ENCODE measurements at regions not wholly inside any gene's neighbourhood (a gene's known extent, or its start where the extent isn't known, plus 50 kb on each side); places are given as distances from the start of the nearest gene placed in this dataset.

DNA sequence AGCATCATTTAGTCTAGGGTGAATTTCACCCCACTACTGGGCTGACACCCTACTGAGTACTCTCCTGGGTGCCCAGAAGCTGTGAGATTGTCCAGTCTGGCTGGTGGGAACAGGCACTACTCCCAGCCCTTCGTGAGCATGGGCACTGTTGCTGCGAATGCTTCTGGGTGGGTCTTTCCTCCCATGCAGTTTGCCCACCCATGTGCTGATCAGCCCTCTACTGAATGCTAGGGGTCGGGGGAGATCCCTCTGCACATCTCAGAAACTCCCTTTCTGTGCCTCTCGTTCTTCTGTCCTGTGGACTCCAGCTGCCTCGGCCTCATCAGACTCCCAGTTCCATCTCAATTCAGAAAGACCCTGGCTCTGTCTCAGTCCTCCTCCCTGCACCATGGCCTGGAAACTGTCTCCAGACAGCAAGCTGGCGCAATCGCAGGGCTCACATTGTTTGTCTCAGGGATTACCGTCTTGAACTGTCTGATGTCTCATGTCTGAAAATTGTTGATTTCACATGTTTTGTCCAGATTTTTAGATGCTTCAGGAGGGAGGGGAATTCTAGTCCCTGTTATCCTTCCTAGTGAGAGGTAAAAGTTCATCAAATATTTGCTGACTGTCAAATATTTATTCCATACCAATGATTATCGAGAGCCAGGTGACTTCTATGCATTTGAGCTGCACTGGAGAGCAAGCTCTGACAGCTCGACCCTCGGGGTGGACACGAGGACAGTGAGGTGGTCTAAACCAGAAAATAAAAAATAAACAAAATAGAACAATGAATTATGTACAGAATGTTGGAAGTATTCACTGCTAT, 316.6 kb upstream of the RTL1 start:
- no peak overlapping the region for H3K27ac ChIP-seq (ENCODE audit: low read depth, low read length)
- 81 to 84% (median 83%) methylated on average over 12 of the region's 12 CpGs for WGBS, 3 donors

DNA sequence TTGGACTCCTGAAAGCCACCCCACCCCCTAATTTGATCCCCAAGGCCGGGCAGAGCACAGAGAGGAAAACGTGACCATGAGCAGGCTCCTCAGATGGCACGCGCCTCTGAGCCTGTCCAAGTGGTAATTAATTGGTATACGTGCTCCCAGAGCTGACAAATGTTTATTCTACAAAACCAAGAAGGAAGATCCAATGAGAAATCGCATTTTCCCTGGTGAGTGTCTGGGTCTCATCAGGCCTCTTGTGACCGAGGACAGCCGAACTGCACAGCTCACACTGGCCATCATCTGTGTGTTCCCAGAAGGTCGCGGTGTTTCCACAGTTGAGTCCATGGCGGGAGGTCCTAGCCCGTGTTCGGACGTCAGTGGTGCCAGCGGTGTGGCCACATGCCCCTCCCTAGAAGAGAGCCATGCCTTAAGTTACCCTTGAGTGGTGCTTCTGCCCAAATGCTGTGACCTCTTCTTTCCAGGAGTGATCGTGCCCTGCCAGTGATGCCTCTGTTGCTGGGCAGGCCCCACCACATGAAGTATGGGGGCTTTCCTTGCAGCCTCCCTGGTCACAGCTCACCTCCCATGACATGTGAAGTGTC, 317.5 kb upstream of the RTL1 start:
- WGBS, 3 donors, result 82 to 91% (median 91%) methylated on average over 16 of the region's 16 CpGs

DNA sequence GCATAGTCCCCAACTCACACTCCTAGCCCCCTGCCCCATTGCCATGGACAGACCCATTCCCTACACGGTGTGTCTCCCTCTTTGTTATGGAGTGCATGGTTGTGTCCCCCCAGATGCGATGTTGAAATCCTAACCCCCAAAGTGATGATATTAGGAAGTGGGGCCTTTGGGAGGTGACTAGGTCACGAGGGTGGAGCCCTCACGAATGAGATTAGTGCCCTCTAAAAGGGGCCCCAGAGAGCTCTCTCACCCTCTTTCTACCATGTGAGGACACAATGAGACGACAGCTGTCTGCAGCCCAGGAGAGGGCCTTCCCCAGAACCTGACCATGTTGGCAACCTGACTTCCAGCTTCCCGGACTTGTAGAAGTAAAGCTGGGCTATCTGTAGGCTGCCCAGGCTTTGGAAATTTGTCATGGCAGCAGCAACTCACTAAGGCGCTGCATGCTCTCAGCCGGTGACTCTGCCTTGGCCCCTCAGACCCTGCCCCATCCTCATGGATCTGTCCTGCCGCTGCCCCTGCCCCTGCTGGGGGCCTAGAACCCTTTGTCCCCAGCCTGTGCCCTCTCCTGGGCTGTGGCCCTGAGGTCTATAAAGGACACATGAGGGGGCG, 318.1 kb upstream of the RTL1 start:
- 89 to 95% (median 92%) methylated on average over 10 of the region's 10 CpGs for WGBS, 3 donors
- H3K27ac ChIP-seq (ENCODE audit: low read depth, low read length), result no peak overlapping the region

More for the DNA sequence above, 317.5 kb upstream of the RTL1 start:
- no peak overlapping the region for H3K27ac ChIP-seq (ENCODE audit: low read depth, low read length)

DNA sequence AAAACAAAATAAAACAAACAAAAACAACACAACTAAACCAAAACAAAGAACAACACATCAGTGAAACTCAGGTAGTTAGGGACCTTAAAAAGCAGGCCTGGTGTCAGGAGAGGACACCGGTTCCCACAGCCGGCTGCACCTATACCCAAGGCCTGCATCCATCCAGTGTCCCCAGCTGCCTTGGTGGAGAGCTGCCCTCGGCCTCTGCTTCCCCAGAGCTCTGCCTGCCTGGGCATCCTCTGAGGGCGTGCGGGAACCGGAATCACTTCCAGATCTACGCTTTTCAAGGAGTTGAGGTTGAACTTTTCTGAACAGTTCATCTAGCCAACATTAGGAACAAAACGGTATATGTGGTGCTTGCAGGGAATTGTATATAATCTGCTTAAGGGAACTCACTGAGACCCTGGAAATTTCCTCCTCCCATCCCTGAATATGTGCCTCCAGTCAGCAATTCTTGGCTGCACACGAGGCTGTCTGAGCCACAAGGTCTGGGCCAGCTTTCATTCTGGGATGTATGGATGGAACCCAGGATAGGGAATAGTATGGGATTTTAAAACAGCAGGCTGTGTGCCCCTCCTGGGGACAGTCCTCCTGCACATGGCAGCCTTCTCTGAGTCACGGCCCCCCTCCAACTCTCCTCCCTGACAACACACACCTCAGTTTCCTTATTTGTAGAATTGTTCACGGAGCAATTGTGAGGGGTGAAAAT, 319.0 kb upstream of the RTL1 start:
- H3K27ac ChIP-seq (ENCODE audit: low read depth, low read length), result no peak overlapping the region
- WGBS, 3 donors, result 80 to 86% (median 82%) methylated on average over 11 of the region's 11 CpGs

DNA sequence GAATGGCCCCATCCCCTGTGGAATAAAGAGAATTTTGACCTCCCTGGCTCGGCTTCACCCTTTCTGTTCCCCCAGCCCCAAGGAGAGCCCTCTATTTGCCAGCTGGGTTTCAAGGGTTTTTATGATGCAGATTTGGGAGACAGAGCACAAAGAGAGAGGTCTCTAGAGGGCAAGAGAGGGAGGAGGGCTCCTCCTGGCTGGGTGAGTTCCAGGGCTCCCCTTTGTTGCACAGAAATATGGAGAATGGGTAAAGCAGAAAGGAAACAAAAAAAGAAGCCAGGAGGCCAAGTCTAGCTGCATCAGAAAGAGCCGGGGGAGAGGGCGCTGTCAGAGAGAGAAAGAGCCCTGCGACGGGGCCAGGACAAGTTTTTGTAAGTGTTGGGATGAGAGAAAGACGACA, 319.6 kb upstream of the RTL1 start:
- WGBS, 3 donors, result 69 to 82% (median 76%) methylated on average over 6 of the region's 6 CpGs
- H3K27ac ChIP-seq (ENCODE audit: low read depth, low read length), result no peak overlapping the region

DNA sequence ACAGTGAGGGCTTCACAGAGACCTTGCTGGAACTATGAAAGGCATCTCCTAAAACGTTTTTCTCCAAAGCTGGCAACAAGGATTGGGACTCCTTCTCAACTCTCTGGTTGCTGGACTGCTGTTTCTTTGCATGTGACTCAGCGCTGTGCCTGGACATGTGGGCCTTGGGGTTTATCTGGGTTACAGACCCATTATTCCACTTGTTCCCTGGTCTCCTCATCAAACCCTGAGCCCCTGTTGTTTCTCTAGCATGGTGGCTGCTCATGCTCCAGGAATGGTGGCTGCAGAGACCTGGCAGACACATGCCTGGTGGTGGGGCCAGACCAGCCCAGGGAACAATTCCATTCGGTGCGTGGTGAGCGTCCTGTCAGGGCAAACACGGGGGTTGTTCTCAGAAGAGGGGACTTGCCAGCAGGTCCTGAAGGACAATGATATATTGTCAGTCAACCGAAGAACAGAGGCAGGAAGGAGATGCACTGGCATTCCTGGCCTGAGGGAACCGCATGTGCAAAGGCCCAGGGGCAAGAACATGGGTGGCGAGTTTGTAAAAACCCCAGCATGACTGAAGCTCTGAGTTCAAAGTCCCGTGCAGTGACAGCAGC, 320.1 kb upstream of the RTL1 start:
- 86 to 91% (median 89%) methylated on average over 10 of the region's 10 CpGs for WGBS, 3 donors
- H3K27ac ChIP-seq (ENCODE audit: low read depth, low read length), result no peak overlapping the region

DNA sequence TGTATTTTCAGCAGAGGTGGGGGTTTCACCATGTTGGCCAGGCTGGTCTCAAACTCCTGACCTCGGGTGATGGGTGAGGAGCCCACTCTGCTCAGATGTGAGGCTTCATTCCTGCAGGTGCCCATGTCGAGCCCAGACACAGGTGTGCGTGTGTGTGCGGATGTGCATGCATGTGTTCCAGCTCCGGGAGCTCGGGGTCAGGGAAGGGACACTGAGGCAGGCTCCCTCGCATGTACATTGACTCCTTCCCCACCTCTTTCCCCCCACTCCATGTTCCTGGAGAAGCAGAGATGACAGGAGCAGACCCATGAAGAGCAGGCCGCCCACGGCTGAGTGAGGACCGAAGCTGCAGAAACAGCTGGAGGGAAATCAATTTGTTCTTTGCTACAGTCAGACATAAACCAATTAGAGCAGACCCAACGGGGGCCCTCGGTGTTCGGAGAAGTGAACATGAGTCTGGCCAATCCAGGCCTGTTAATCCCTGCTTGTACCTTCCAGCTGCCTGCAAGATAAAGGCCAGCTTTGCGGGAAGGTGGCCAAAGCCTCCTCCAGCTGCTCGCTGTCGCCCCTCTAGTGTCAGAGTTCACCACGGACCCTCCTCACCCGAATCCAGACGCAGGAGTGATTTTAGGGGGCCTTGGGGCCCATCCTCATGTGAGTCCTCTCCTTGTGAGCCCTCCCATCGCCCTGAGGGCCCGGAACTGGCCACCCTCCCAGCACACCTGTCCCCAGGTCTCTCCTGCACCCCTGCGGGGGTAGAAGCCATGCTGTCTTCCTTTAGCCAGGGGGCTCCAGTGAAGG, 321.0 kb upstream of the RTL1 start:
- 75 to 81% (median 76%) methylated on average over 22 of the region's 22 CpGs for WGBS, 3 donors
- no peak overlapping the region for H3K27ac ChIP-seq (ENCODE audit: low read depth, low read length)

DNA sequence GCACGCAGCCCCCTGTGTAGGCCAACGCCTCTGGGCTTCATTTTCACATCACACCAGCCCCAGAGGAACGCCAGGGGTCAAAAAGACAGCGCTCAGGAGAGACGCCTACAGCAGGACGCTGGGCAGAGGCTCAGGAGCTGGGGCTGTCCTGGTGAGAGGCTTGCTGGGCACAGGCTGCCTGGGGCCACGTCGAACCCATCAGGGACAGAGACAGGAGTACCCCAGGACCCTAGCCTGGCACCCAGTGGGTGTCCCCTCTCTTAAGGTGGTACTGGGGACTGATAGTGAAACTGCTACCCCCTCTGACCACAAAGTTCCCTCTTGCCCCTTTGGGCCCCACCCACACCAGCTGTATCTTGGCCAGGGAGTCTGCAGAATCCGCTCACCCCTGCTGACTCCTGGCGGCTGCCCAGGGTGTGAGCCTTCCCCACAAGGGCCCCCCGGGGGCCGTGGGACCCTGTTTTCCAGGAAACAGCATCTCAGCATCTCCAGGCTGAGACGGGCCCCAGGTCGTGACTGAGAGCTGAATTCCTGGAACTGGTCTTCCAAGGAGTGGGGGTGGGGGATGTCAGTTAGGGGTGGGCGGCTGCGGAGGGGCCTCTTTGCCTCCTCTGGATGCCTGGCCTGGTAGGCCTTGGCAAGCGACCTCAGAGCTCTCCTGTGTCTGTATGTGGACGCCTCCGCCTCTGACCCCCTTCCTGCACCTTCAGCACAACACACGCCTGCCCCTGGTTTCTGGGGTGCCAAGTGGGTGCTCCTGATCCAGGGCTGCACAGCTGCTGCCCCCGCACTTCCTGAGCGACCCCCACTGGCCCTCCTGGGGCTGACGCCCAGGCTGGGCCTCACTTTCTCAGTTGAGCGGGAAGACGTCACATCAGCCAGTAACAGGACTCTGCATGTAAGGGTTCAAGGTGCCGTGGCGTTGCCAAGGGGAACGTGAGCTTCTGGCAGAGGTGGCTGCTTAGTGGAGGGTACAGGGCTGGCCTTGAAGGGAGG, 321.9 kb upstream of the RTL1 start:
- no peak overlapping the region for H3K27ac ChIP-seq (ENCODE audit: low read depth, low read length)
- 53 to 75% (median 54%) methylated on average over 26 to 28 of the region's 28 CpGs for WGBS, 3 donors

DNA sequence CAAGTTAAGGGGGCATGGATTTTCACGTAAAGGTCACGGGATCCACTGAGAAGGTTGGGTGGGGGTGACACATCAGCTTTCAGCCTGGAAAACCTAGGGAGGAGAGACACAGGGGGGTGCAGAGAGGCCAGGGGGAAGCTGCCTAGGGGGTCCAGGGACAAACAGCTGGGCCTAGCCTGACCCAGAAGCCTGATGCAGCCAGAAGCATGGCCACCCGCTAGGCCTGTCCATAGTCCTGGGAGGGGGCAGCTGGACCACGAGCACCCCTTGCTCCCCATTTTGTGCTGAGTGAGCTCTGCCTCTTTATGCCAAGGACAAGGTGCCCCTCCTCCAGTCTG, 322.7 kb upstream of the RTL1 start:
- H3K27ac ChIP-seq (ENCODE audit: low read depth, low read length), result no peak overlapping the region
- 80 to 90% (median 83%) methylated on average over 4 of the region's 4 CpGs for WGBS, 3 donors

DNA sequence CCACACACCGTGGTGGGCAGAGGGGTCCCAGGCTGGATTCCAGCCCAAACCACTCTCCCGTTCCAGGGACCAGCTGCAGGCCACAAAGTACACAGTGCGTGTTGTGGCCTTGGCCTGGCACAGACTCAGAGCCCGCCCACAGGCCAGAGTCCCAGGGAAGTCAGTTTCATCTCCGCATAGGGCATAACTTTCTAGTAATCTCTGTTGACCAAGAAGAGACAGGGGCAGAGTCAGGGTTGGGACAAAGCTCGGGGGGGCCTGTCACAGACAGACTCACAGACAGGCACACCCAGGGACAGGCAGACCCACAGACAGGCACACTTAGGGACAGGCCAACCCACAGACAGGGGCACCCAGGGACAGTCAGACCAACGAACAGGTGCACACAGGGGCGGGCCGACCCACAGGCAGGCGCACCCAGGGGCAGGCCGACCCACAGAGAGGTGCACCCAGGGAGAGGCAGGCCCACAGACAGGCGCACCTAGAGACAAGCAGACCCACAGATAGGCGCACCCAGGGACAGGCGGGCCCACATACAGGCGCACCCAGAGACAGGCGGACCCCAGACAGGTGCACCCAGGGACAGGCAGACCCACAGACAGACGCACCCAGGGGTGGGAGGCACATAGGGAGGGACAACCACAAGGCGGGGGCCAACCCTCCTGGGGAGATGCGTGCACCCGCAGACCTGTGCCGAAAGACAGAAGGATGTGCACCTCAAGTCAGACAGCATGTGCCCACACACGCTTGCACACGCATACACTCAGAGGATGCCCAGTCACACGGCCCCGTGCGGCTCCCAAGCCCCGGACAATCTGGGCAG, 323.3 kb upstream of the RTL1 start:
- H3K27ac ChIP-seq (ENCODE audit: low read depth, low read length), result no peak overlapping the region
- WGBS, 3 donors, result 76 to 84% (median 80%) methylated on average over 24 to 27 of the region's 27 CpGs

DNA sequence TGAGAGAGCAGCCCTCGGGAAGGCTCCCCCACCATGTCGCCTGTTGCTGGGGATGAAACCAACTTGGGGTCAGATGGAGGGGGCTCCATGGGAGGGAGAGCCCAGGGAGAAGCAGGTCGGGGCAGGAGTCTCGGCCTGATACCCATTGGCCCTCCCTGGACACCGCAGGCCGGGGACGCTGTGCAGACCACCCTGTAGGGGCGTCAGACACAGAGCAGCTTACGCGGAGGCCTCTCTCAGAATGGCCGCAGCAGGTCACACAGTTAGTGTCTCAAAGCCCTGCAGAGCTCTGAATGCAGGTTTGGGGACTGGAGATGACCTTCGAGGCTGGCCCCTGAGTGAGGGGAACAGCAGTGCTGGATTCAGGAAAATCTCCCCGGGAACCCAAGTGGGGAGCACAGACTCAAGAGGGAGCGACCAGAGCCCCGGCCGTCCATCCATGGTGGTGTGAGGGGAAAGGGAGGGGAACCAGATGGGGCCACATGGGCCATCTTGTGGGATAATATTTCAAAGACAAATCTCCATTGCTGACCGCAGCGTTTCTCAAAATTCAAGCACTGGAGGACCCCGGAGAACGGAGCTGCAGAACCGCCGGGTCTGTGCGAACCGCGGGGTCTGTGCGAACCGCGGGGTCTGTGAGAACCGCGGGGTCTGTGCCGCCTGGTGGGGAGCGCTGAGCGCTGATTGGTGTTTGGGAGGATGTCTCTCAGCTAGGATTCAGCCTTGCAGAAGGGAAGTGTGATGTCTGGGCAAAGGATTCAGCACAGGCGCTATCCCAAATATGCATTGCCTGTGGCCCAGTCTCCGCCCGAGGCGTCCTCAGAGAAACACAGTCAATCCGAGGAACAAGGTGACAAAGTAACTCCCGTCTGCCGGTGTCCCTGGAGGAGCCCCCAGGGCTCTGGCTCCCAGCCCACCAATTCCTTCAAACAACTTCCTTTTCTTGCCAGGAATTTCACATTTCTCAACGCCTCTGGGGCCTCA, 324.4 kb upstream of the RTL1 start:
- H3K27ac ChIP-seq (ENCODE audit: low read depth, low read length), result no peak overlapping the region
- WGBS, 3 donors, result 85 to 91% (median 90%) methylated on average over 38 to 41 of the region's 41 CpGs

DNA sequence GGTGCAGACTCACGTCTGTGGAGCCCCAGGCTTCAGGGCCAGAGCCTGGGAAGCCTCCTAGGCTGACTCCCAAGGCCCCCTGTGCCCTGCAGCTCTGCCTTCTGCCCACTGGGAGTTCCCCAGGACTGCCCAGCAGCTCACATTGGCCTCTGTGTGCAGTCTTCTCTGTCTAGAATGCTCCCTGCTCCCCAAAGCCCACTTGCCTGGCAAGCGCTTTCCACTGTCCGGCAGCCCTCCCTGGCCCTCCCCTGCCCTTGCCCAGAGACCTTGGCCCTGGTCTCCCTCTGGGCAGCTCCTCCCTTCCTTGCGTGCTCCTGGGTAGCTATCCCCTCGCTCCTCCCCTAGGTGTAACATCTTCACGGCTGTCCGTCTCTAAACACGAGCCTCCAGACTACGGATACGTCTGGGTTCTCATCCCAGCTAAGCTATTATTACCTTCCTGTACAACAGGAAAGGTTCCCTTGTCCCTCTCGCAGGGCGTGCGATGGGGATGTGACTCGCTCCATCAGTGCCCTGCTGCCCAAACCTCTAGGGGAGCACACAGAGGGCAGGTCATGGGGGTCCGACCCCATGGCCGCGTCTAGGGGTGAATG, 325.5 kb upstream of the RTL1 start:
- no peak overlapping the region for H3K27ac ChIP-seq (ENCODE audit: low read depth, low read length)
- WGBS, 3 donors, result 77 to 92% (median 82%) methylated on average over 17 of the region's 17 CpGs

DNA sequence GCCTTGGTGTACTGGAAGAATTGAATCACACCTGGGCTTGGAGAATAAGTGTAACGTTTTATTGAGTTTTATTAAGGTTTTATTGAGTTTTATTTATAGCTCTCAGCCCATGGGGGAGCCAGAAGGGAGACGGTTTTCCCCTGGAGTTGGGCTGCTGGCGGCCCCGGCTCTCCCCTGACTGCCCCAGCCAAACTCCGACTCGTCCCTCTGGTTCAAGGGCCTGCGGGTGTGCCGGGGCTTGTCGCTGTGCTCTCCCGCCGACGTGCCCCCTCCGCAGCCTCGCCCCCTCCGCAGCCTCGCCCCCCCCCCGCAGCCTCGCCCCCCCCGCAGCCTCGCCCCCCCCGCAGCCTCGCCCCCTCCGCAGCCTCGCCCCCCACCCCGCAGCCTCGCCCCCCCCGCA, 326.1 kb upstream of the RTL1 start:
- WGBS, 3 donors, result 72 to 85% (median 83%) methylated on average over 6 to 23 of the region's 27 CpGs
- no peak overlapping the region for H3K27ac ChIP-seq (ENCODE audit: low read depth, low read length)

DNA sequence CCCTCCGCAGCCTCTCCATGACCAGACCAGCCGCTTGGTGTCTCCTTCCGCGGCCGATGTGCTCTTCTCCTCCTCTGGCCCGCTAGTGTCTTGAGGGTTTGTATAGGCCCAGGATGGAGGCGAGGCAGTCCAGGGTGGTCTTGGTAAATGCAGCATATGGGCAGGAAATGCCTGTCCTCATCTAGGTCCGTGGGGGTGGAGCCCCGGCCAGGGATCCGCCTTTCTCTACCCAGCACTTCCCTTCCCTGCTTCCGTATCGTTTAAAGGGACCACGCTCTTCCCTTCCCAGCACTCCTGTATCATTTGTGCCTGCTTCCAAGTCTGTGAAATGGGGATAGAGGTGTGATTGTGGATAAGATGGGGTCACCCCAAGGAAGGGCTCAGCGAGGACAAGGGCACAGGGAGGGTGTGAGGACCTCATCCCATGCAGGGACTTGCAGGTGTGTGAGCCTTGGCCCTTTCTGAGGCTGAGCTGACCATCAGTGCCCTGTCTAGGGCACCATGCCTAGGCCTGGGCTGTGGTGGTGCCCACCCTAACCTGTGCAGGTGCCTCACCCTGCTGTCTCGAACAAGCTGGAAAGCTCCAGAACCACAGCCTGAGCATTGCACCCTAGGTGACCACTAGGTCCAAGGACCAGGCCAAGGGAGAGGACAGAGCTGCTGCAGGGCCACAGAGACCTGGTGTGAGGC, 326.8 kb upstream of the RTL1 start:
- 72 to 86% (median 84%) methylated on average over 10 to 15 of the region's 15 CpGs for WGBS, 3 donors
- no peak overlapping the region for H3K27ac ChIP-seq (ENCODE audit: low read depth, low read length)

Data from adipose tissue (tissue), 3 donors.